Peyer's patch (tissue), 4 donors: ENCODE measurements at regions not wholly inside any gene's neighbourhood (a gene's known extent, or its start where the extent isn't known, plus 50 kb on each side); places are given as distances from the start of the nearest gene placed in this dataset.

Experiments used
- POLR2A ChIP-seq, 2 donors: fragments of 450-650 bp; IDR thresholded peaks; one replicate each; pipeline ENCODE4 v1.5.1; 2017; ENCODE audit warnings: antibody characterized with exemption in 2 of 2, mild to moderate bottlenecking in 2 of 2, moderate library complexity in 2 of 2
- TF ChIP-seq, protein P1 (sequence below), 6 experiments: fragments of 450-650 bp in 4 of 6; fragments of 200-600 bp in 2 of 6; sonication (generic) in 1 of 6; IDR thresholded peaks; one replicate each; pipeline ENCODE4 v1.5.1; 2017 to 2019; ENCODE audit warnings: antibody characterized with exemption in 6 of 6, mild to moderate bottlenecking in 3 of 6, moderate library complexity in 1 of 6

- TF ChIP-seq, protein P1, sequence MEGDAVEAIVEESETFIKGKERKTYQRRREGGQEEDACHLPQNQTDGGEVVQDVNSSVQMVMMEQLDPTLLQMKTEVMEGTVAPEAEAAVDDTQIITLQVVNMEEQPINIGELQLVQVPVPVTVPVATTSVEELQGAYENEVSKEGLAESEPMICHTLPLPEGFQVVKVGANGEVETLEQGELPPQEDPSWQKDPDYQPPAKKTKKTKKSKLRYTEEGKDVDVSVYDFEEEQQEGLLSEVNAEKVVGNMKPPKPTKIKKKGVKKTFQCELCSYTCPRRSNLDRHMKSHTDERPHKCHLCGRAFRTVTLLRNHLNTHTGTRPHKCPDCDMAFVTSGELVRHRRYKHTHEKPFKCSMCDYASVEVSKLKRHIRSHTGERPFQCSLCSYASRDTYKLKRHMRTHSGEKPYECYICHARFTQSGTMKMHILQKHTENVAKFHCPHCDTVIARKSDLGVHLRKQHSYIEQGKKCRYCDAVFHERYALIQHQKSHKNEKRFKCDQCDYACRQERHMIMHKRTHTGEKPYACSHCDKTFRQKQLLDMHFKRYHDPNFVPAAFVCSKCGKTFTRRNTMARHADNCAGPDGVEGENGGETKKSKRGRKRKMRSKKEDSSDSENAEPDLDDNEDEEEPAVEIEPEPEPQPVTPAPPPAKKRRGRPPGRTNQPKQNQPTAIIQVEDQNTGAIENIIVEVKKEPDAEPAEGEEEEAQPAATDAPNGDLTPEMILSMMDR (IDR thresholded peaks at IDR 0.05) = no peak
- TF ChIP-seq POLR2A (IDR thresholded peaks at IDR 0.05) = no peak
Measured at GRCh38 chr9:27990524-27990923, 417.2 kb upstream of the C9orf72 start.
